GM12875 (cell line): ENCODE measurements at regions not wholly inside any gene's neighbourhood (a gene's known extent, or its start where the extent isn't known, plus 50 kb on each side); places are given as distances from the start of the nearest gene placed in this dataset.

Source experiments
- H3K4me3 ChIP-seq: one replicate; pipeline ENCODE4 v1.5.1; 2011; ENCODE audit warnings: low read depth, low read length, control low read depth
- TF ChIP-seq, protein P1 (sequence below): IDR thresholded peaks from 2 replicates; pipeline ENCODE4 v1.5.1; 2011; ENCODE audit warnings: low read depth, mild to moderate bottlenecking, control low read depth, inconsistent platforms, low read length, moderate library complexity, borderline replicate concordance; ENCODE audit not compliant: insufficient read depth

DNA sequence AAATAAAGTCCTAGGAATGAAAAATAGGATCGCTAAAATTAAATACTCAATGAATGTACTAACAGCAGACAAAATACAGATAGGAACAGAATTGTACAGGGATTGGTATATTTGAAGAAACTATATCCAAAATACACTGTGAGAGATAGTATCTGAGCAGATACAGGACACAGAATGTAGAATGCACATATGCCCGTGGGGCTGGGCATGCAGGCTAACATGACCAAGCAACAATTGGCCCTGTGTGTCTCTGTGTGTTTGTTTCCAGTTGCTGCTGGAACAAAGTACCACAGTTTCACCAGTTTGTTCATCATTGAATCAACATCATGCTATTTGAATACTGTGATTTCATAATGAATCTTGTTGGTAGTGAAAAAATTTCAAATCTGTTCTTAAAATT lies 127.6 kb downstream of the PMAIP1 start:
- TF ChIP-seq, protein P1, sequence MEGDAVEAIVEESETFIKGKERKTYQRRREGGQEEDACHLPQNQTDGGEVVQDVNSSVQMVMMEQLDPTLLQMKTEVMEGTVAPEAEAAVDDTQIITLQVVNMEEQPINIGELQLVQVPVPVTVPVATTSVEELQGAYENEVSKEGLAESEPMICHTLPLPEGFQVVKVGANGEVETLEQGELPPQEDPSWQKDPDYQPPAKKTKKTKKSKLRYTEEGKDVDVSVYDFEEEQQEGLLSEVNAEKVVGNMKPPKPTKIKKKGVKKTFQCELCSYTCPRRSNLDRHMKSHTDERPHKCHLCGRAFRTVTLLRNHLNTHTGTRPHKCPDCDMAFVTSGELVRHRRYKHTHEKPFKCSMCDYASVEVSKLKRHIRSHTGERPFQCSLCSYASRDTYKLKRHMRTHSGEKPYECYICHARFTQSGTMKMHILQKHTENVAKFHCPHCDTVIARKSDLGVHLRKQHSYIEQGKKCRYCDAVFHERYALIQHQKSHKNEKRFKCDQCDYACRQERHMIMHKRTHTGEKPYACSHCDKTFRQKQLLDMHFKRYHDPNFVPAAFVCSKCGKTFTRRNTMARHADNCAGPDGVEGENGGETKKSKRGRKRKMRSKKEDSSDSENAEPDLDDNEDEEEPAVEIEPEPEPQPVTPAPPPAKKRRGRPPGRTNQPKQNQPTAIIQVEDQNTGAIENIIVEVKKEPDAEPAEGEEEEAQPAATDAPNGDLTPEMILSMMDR = no peak
- no peak overlapping the region for H3K4me3 ChIP-seq

DNA sequence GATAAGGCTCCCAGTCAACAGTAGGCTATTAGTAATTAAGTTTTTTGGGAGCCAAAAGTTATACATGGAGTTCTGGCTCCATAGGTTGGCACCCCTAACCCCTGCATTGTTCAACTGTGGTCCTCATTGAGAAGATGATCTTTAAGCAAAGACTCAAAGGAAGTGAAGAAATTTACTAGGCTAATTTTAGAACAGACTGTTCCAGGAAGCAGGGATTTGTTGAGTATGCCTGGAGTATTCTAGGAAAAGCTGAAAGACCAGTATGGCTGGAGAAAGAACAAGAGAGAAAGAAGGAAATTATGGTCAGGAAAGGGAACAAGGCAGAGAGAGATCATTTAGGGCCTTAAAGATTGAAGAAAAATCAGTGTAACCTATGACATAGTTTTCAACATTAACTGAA lies 125.1 kb downstream of the PMAIP1 start:
- no peak overlapping the region for H3K4me3 ChIP-seq
- TF ChIP-seq, protein P1 = no peak

DNA sequence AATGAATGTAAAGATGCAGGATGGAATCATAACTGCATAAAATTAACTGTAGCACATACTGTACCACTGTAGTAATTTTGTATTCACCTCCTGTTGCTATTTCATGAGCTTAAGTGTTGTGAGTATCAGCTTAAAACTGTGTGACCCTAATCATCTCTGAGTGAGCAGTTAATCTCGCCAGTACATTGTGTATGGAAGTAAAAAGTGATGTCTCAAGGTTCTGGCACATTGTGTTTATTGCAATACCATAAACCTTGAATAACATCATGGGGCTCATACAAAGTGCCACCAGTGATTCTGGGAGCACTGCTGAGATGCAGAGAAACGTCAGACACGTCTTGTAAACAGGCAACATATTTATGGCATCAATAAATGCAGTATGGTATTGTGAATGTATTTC lies 124.5 kb downstream of the PMAIP1 start:
- H3K4me3 ChIP-seq = no peak overlapping the region
- TF ChIP-seq, protein P1 = no peak

DNA sequence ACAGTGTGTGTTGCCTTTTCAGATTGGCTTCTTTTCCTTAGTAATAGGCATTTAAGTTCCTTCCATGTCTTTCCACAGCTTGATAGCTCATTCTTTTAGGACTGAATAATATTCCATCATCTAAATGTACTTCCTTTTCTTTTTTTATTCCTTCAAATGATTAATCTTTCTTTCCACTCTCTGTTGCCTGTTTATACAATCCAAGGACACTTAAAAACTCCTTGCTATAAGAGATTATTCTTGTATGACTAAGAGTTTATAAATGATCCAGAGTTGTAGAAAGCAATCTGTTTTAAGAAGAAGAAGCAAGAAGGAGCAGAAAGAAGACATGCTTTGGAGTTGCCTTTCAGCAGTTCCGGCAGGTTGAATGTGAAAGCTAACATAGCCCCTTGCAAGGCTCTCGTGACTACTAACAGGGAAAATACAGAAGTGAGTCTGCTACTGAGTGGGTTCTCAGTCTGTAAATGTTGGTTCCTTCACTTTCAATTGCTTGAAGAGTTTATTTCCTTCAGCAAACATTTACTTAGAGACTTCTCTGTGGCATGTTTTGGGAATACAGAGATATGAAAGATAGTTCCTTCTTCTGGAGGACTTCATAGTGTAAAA lies 123.0 kb downstream of the PMAIP1 start:
- no peak overlapping the region for H3K4me3 ChIP-seq
- TF ChIP-seq, protein P1 = no peak

DNA sequence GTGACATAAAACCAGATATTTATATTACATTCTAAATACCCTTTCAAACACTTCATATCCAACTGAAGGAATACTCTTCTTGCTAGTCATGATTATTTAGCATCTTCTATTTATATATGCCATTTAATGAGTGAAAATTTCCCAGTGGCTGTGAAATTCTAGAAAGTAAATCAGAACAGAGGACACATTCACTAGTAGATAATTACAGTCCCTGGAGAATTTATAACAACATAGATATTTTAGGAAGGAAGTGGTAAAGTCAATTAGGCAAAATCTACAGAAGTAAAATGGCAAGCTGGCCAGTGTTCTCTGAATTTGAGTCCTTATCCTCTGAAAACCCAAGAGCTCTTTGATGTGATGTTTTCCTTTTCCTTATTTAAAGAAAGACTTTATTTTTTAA lies 121.8 kb downstream of the PMAIP1 start:
- TF ChIP-seq, protein P1 = no peak
- no peak overlapping the region for H3K4me3 ChIP-seq

DNA sequence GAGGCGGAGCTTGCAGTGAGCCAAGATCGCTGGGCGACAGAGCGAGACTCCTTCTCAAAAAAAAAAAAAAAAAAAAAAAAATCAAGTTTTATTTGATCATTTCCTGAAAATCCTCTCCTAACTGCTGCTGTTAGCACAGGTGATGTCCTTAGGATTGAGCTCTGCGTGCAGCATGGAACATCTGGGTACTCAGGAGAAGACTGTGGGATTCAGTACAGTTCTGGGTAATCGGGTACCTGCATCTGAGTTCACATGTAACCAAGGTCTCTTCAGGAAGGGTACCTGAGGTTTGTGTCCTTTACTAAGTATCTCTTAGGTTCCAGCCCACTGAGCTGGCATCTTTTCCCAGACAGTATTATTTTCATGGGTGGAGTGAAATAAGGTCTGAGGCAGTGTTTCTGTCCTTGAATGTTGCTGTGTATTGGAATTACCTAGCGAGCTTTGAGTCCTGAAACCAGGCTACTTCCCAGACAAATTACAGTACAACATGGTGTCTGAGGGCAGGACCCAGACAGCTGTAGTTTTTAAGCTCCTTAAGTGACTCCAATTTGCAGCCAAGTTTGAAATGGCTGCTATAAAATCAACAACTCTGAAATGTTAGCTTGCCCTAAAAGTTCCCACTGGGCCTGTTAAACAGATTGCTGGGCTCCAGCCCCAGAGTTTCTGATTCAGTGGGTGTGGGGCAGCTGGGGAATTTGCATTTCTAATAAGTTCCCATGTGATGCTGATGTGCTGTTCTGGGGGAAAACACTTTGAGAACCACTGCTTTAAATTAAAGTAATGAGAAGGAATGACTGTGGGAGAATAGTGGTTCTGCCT lies 120.5 kb downstream of the PMAIP1 start:
- H3K4me3 ChIP-seq = no peak overlapping the region
- TF ChIP-seq, protein P1 = no peak

DNA sequence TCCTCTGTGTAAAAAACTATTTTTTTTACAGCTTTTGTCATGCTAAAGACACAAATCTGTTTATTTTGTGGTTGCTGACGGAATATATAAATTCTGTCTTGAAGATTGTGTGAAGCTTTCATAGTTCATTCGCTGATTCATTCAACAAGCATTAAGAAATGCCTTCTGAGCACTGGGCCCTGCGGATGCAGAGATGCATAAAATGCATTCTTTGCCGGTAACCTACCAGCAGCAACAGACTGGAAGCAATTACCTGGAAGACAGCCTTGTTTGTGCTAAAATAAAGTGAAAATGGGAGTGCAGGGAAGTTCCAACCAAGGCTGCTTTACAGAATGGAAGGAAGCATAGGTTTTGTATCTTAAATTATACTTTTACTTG lies 119.7 kb downstream of the PMAIP1 start:
- TF ChIP-seq, protein P1 = no peak
- no peak overlapping the region for H3K4me3 ChIP-seq
